ENCODE measurements at regions not wholly inside any gene's neighbourhood (a gene's known extent, or its start where the extent isn't known, plus 50 kb on each side); places are given as distances from the start of the nearest gene placed in this dataset.

GRCh38 chr19:31641591-31641990 is 292.4 kb upstream of the TSHZ3 start:
- no peak for TF ChIP-seq POLR2A (IDR thresholded peaks at IDR 0.05)
- TF ChIP-seq CTCF (IDR thresholded peaks at IDR 0.05) = no peak
- no peak for TF ChIP-seq POLR2AphosphoS5 (IDR thresholded peaks at IDR 0.05)
